GM04503 (cell line): ENCODE measurements at regions not wholly inside any gene's neighbourhood (a gene's known extent, or its start where the extent isn't known, plus 50 kb on each side); places are given as distances from the start of the nearest gene placed in this dataset.

Source experiments
- DNase-seq: peaks from one replicate; pipeline ENCODE4 v3.0.0-alpha.2; 2012; ENCODE audit warnings: low read depth

GRCh38 chr2:10520154-10520553 is 72.0 kb upstream of the ODC1 start:
- DNase-seq = no peak

GRCh38 chr2:10519394-10519740 is 71.2 kb upstream of the ODC1 start:
- no peak for DNase-seq

GRCh38 chr2:10518470-10519393 is 70.6 kb upstream of the ODC1 start:
- DNase-seq = no peak

GRCh38 chr2:10517351-10518043 is 69.4 kb upstream of the ODC1 start:
- DNase-seq = no peak

GRCh38 chr2:10515887-10516286 is 67.8 kb upstream of the ODC1 start:
- no peak for DNase-seq

- peak; percentile 14 for DNase-seq
Measured at GRCh38 chr2:10514743-10515142, 66.6 kb upstream of the ODC1 start.

- DNase-seq = no peak
Measured at GRCh38 chr2:10514273-10514672, 66.1 kb upstream of the ODC1 start.

- DNase-seq = no peak
Measured at GRCh38 chr2:10513201-10513600, 65.1 kb upstream of the ODC1 start.

- no peak for DNase-seq
Measured at GRCh38 chr2:10508038-10508437, 59.9 kb upstream of the ODC1 start.

GRCh38 chr2:10507106-10507505 is 59.0 kb upstream of the ODC1 start:
- no peak for DNase-seq

- no peak for DNase-seq
Measured at GRCh38 chr2:10504994-10505820, 57.1 kb upstream of the ODC1 start.

- DNase-seq = no peak
Measured at GRCh38 chr2:10504370-10504993, 56.4 kb upstream of the ODC1 start.

GRCh38 chr2:10502803-10503107 is 54.6 kb upstream of the ODC1 start:
- no peak for DNase-seq

- no peak for DNase-seq
Measured at GRCh38 chr2:10501980-10502802, 54.1 kb upstream of the ODC1 start.

GRCh38 chr2:10501451-10501961 is 53.4 kb upstream of the ODC1 start:
- no peak for DNase-seq

GRCh38 chr2:10500601-10501361 is 52.7 kb upstream of the ODC1 start:
- DNase-seq = no peak

GRCh38 chr2:10499911-10500521 is 51.9 kb upstream of the ODC1 start:
- DNase-seq = no peak

GRCh38 chr2:10499275-10499907 is 51.3 kb upstream of the ODC1 start:
- DNase-seq = no peak

- DNase-seq = no peak
Measured at GRCh38 chr2:10498525-10499274, 50.6 kb upstream of the ODC1 start.
